IPS-NIHi11 (cell line): ENCODE measurements at regions not wholly inside any gene's neighbourhood (a gene's known extent, or its start where the extent isn't known, plus 50 kb on each side); places are given as distances from the start of the nearest gene placed in this dataset.

Source experiments
- DNase-seq: peaks from one replicate; pipeline ENCODE4 v3.0.0; 2012; ENCODE audit warnings: mixed read lengths, low spot score

DNA sequence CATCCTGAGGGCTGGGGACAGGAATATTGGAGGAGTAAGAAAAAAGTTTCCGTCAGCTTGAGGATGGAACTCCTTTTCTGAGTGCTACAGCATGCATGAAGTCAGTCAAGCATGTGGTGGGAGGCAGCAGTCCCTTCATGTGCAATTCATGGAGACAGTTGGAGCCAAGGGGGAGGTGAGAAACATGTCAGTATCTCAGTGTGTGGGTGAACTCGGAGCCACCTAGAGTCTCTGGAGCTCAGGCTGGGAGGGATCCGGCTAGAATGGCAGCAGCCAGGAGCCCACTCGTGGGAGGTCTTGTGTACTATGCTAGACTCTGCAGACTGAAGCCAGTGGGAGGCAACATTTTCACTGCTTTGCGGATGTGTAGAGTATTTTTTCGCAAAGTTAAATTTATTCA lies 60.3 kb downstream of the AVPR1A start:
- no peak for DNase-seq

DNA sequence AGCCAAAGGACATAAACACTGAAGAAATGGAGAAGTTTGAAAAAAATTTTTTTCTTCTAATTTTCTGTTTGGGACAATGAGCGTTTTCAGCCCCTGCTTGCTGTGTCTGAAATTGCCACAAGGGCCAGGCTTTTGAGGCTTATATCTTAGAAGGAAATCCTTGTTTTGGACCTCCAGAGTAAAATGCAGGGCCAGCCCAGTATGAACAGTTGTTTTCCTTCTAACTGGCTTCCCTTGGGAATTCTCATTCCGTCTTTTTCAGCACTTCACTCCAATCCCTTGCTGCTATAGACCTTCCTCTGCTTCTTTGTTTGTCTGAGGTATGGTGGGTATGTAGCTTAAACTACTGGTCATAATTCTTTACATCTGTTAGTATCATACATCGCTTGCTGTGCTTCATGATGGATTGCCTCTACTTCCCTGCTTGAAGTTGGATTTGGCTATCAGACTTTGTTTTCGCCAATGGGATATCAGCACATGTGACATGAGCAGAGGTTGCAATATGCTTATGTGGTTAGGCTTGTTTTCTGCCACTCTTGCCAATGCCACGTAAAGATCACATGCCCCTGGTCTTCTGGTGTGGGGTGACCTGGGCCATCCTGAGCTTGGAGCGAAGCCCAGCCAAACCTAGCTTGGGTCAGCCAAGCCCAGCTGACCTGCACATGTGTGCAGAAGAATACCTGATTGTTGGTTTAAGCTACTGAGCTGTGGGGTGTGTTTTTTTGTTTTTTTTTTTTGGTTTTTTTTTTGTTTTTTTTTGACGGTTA lies 64.7 kb downstream of the AVPR1A start:
- DNase-seq: no peak

GRCh38 chr12:63085120-63085519 lies 65.9 kb downstream of the AVPR1A start:
- DNase-seq: no peak

GRCh38 chr12:63084501-63084900 lies 66.5 kb downstream of the AVPR1A start:
- DNase-seq: no peak

GRCh38 chr12:63083046-63083445 lies 68.0 kb downstream of the AVPR1A start:
- DNase-seq: no peak

- DNase-seq: no peak
Measured at GRCh38 chr12:63079791-63080502, 71.1 kb downstream of the AVPR1A start.

- DNase-seq: no peak
Measured at GRCh38 chr12:63078906-63079305, 72.1 kb downstream of the AVPR1A start.

- no peak for DNase-seq
Measured at GRCh38 chr12:63075376-63076060, 75.5 kb downstream of the AVPR1A start.

DNA sequence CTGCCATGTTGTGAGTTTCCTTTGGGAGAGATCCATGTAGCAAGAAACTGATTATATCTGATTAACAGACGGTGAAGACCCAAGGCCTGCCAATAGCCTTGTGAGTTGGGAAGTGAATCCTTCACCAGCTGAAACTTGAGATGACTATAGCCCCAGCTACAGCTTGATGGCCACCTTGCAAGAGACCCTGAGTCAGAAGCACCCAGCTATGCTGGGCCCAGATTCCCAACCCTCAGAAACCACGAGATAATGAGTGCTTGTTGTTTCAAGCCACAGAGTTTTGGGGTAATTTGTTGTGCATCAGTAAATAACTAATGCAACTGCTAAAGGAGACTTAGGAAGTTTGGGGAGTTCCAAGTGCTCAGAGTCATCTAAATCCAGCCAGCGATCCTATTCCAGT lies 80.3 kb downstream of the AVPR1A start:
- no peak for DNase-seq

GRCh38 chr12:63069860-63070617 lies 81.0 kb downstream of the AVPR1A start:
- no peak for DNase-seq

DNA sequence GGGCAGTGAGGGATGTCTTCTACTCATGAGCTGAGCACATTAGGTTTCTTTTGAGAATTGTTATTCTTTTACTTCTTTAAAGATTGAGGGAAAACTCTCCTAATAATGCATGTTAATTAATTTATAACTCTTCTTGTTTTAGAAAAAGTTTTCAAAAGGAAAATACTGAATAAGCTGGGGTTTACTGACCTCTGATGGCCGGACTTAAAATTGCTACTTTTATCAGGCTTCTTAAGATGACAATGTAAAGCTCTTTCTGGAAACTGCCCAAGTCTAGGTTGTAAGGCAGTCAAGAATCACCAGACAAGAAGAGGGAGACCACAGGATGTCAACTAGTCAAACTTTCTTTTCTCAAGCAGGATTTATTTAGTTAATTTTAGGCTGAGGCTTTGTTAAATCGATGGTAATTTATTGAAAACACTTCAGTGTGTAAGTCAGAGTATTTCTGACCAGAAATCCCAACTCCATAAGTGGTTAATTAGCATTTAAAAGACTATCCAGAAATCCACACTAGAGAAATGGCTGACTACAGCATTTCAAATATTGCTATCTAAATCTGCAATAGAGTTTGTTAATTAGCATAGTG lies 82.1 kb downstream of the AVPR1A start:
- DNase-seq: peak; percentile 33

- DNase-seq: no peak
Measured at GRCh38 chr12:63066782-63067181, 84.2 kb downstream of the AVPR1A start.

DNA sequence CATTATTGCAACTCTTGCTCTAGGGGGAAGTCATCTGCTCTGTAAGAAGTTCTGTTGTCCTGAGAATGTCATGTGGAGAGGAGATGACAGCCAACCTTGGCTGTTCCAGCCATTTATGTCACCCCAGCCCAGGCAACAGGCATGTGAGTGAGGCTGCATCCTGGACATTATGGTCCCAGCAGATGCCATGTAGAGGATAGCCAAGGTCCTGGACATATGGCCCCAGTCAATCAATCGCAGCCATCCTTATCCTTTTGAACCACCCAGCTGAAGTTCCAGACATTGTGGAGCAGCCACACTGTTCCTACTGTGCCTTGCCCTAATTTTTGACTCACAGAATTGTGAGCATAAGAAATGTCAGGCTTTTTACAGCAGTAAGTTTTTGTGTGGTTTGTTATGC lies 84.9 kb downstream of the AVPR1A start:
- DNase-seq: no peak

GRCh38 chr12:63064080-63064479 lies 86.9 kb downstream of the AVPR1A start:
- DNase-seq: no peak

GRCh38 chr12:63056649-63057048 lies 94.4 kb downstream of the AVPR1A start:
- DNase-seq: no peak

DNA sequence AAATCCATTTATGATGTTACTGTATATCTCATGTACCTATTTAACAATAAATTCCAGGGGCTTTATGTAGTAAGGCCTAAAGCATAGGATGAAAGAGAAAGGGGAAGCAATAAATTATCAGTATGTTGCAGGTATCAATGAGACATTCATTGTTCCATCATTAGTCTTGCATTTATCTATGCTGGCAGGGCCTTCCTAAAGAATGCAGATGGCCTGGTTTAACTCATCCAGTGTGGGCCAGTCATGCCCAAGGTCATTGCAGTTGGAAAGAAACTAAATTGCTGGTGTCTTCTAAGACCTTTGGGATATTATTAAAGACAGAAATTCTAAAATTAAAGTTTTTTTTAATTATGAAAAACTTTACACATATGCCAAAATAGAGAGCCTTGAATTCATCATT lies 98.3 kb downstream of the AVPR1A start:
- no peak for DNase-seq

GRCh38 chr12:63047146-63047545 lies 103.9 kb downstream of the AVPR1A start:
- no peak for DNase-seq

DNA sequence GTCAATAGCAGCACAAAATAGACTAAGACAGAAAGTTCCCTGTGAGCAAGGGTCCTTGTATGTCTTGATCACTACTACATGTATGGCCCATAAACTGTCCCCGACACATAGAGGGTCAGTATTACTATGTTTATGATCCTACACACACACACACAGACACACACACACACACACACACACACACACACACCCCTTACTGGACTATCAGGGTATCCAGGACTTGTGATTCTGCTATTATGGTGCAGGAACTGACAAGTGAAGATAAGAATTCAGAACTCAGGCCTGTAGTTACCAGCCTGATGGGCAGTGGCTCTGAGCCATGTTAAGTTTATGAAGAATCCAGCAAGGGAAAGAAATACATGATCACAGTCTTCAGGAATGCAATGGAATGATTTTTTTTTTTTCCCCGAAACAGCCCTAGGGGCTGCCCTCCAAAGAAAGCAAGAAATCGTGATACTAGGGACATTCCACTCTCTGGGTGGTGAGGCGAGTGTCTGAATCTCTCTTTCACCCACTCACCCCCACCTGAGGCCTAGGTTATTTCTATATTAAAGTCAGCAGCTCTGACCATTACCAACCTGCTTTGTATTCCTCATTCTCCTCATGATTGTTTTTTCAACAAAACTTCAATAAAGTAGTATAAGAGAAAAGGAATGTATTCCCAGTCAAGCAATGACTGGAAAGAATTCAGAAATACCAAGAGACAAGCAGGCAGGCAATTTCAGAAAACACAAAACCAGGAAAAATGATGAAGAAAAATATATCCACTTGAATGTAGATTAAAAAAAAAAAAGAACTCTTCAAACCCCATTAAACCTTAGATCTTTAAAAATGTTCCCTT lies 105.8 kb downstream of the AVPR1A start:
- no peak for DNase-seq

DNA sequence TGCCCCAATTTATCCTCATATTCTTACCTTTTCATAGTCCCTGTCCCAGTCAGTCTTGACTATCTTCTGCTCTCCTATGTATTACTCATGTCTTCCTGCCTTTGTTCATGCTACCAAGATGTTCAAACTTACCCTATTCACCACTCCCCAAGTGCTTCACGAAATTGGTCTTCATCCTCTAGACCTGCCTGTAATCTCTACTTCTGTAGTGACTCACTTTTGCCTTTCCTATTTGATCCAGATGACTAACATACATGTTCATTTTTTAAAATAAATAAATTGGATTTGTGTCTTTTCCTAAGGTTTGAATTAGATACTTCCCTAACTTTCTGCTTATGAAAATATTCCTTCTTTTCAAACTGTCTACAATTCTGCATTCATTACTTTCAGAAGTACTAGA lies 107.7 kb upstream of the PPM1H start:
- DNase-seq: no peak

DNA sequence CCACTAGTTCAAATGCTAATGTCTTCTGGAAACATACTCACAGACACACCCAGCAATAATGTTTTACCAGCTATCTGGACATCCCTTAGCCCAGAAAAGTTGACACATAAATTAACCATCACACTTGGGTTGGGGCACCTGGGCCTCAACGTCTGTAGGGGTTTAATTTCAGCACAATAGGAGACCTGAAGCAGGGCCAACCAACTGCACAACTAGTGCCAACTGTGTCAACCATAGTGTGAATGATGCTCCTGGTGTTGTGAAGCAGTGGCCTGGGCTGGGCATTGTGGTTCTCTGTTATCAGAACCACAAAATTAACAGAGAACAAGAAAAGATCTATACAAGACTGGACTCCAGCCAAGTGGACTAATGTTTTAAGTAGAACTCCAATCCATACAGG lies 106.7 kb upstream of the PPM1H start:
- DNase-seq: no peak
